ENCODE measurements at regions not wholly inside any gene's neighbourhood (a gene's known extent, or its start where the extent isn't known, plus 50 kb on each side); places are given as distances from the start of the nearest gene placed in this dataset.
A peak's percentile ranks its signal among the peaks of the same experiment; 100 is the strongest.

GRCh38 chr14:30214461-30215090 is 286.9 kb upstream of the PRKD1 start:
- no peaks in the 10 kb centered on the region for H3K36me3 ChIP-seq
- DNase-seq: peak in 1 of 2 donors; percentile 85
- WGBS, 5 donors: 0 to 4% (median 2%) methylated on average over 2 of the region's 2 CpGs
- no peak overlapping the region for H3K27ac ChIP-seq
- no peaks in the 10 kb centered on the region for H3K9me3 ChIP-seq
- no peak overlapping the region for H3K4me3 ChIP-seq
- TF ChIP-seq CTCF (IDR thresholded peaks at IDR 0.05) (peak in 5 of 7 experiments; percentile 43 to 59 (median 53)), POLR2A (IDR thresholded peaks at IDR 0.05) (no peak)
- H3K27me3 ChIP-seq: peaks cover 0 to 3% (median 0%) of the 10 kb centered on the region in 3 donors
- intact Hi-C loops (cut with DNase I; ENCODE audit: low total_unique reads): loop anchor here (10.0 kb wide), 1 partner anchor 1460 kb away; no protein-coding TSS in a partner anchor
- peaks cover 0 to 9% (median 0%) of the 10 kb centered on the region in 4 donors for H3K4me1 ChIP-seq

- peak in 1 of 2 donors; percentile 48 for DNase-seq
- TF ChIP-seq POLR2AphosphoS5 (IDR thresholded peaks at IDR 0.05): no peak
- no peak for TF ChIP-seq CTCF (IDR thresholded peaks at IDR 0.05)
- TF ChIP-seq EP300 (IDR thresholded peaks at IDR 0.05): no peak
- no peak for TF ChIP-seq POLR2A (IDR thresholded peaks at IDR 0.05)
Observed at GRCh38 chr14:30218907-30219306, 291.3 kb upstream of the PRKD1 start.

GRCh38 chr14:30221546-30221945 is 293.9 kb upstream of the PRKD1 start:
- peak overlapping the region in 1 of 5 donors; percentile 4 for H3K27ac ChIP-seq

More at GRCh38 chr14:30218907-30219306, 291.3 kb upstream of the PRKD1 start:
- H3K36me3 ChIP-seq: no peaks in the 10 kb centered on the region
- no peaks in the 10 kb centered on the region for H3K27me3 ChIP-seq
- no peak overlapping the region for H3K4me3 ChIP-seq
- no peaks in the 10 kb centered on the region for H3K9me3 ChIP-seq
- H3K4me1 ChIP-seq: peaks cover 21 to 41% (median 28%) of the 10 kb centered on the region in 4 donors
- WGBS, 5 donors: 72 to 93% (median 84%) methylated on average over 5 of the region's 5 CpGs
- H3K27ac ChIP-seq: no peak overlapping the region
- intact Hi-C loops (cut with DNase I; ENCODE audit: low total_unique reads): loop anchor here (10.0 kb wide), 1 partner anchor 1464 kb away; no protein-coding TSS in a partner anchor

GRCh38 chr14:30223385-30223785 is 295.7 kb upstream of the PRKD1 start:
- Histone ChIP-seq H3K36me3 (no peaks in the 10 kb centered on the region), H3K9me3 (no peaks in the 10 kb centered on the region), H3K4me3 (no peak overlapping the region), H3K4me1 (peaks cover 29 to 67% (median 47%) of the 10 kb centered on the region in 4 donors), H3K27ac (peak overlapping the region in 3 of 5 donors; percentile 59 to 69 (median 69)), H3K27me3 (no peaks in the 10 kb centered on the region)
- intact Hi-C loops (cut with DNase I; ENCODE audit: low total_unique reads): no loop called here
- TF ChIP-seq POLR2A (IDR thresholded peaks at IDR 0.05) (no peak), POLR2AphosphoS5 (IDR thresholded peaks at IDR 0.05) (peak in 2 of 3 donors; percentile 66 to 86)
- peak; percentile 86 to 90 for DNase-seq
- WGBS, 5 donors: 13 to 42% (median 19%) methylated on average over 2 of the region's 2 CpGs

More at GRCh38 chr14:30221546-30221945, 293.9 kb upstream of the PRKD1 start:
- 13 to 34% (median 18%) methylated on average over 7 of the region's 7 CpGs for WGBS, 5 donors
- Histone ChIP-seq H3K9me3 (no peaks in the 10 kb centered on the region), H3K4me1 (peaks cover 29 to 48% (median 39%) of the 10 kb centered on the region in 4 donors), H3K27me3 (no peaks in the 10 kb centered on the region), H3K4me3 (no peak overlapping the region), H3K36me3 (no peaks in the 10 kb centered on the region)
- no peak for TF ChIP-seq POLR2A (IDR thresholded peaks at IDR 0.05)
- TF ChIP-seq POLR2AphosphoS5 (IDR thresholded peaks at IDR 0.05): peak in 1 of 3 donors; percentile 26
- TF ChIP-seq CTCF (IDR thresholded peaks at IDR 0.05): no peak
- TF ChIP-seq EP300 (IDR thresholded peaks at IDR 0.05): no peak
- intact Hi-C loops (cut with DNase I; ENCODE audit: low total_unique reads): no loop called here
- DNase-seq: peak in 1 of 2 donors; percentile 22

- no peaks in the 10 kb centered on the region for H3K9me3 ChIP-seq
- no peaks in the 10 kb centered on the region for H3K27me3 ChIP-seq
- H3K36me3 ChIP-seq: no peaks in the 10 kb centered on the region
- H3K27ac ChIP-seq: peak overlapping the region in 4 of 5 donors; percentile 14 to 69 (median 64)
- peak; percentile 27 to 83 for DNase-seq
- TF ChIP-seq POLR2AphosphoS5 (IDR thresholded peaks at IDR 0.05): peak in 2 of 3 donors; percentile 54 to 55
- no peak for TF ChIP-seq POLR2A (IDR thresholded peaks at IDR 0.05)
- peaks cover 29 to 67% (median 48%) of the 10 kb centered on the region in 4 donors for H3K4me1 ChIP-seq
- intact Hi-C loops (cut with DNase I; ENCODE audit: low total_unique reads): no loop called here
- 30 to 53% (median 38%) methylated on average over 3 of the region's 3 CpGs for WGBS, 5 donors
- no peak overlapping the region for H3K4me3 ChIP-seq
Observed at GRCh38 chr14:30223966-30224365, 296.3 kb upstream of the PRKD1 start.

All from stomach (tissue), 8 donors.